Stimulated activated CD4-positive, alpha-beta T cell treated with anti-CD3 and anti-CD28 coated beads, TNF-alpha, amount 100 ng/mL, for 24 hours (primary cell): ENCODE measurements at regions not wholly inside any gene's neighbourhood (a gene's known extent, or its start where the extent isn't known, plus 50 kb on each side); places are given as distances from the start of the nearest gene placed in this dataset.

Source experiments
- DNase-seq, 3 experiments: peaks; one replicate each; pipeline ENCODE4 v3.0.0-alpha.2; 2020; ENCODE audit warnings: low read depth in 3 of 3

DNA sequence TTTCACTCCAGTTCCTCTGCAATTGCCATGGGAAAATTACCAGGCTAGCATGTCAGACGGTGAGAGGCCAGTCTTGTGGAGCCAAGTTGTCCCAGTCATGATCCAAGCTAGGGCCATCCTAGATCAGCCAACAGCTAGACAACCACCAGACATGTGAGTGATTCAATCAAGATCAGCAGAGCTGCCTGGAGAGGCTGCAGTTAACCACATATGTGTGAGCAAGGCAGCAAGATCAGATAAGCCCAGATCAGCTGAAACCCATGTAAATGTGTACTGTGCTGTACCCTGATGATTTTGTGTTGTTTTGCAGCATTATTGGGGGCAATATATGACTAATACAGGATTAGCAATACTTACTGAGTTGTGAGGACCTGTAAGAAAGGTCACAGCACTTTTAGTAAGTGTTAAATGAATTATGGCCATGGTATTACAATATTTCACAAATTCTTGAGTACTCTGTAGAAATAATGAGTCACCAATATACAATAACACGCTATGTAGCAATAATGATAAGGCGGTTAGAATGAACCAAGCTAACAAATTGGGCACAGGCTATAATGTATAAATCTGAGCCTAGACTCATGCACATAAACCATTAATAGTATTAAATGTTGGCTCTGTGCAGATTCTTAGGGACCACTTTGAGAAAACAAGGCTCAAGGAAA lies 91.4 kb downstream of the SUDS3 start:
- no peak for DNase-seq

GRCh38 chr12:118472940-118473339 lies 96.6 kb downstream of the SUDS3 start:
- no peak for DNase-seq

DNA sequence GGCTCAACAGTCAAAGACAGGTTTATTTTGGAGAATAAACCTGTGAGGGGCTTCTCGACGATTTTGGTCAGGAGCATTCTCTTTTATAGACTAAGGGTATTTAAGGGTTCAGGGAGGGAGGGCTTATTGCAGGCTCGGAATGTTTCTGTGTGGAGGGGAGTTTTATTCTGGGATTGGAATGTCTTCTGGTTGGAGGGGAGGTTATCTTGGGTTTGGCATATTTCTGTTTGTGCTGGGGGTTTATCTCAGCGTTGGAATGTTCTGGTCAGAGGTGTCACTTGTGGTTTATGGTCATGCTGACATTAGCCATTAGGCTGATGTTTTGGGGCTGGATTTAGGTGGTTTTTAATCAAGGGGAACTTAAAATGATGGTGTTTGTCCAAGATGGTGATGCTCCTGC lies 103.9 kb downstream of the SUDS3 start:
- DNase-seq: no peak

GRCh38 chr12:118488034-118488433 lies 111.7 kb downstream of the SUDS3 start:
- DNase-seq: no peak

DNA sequence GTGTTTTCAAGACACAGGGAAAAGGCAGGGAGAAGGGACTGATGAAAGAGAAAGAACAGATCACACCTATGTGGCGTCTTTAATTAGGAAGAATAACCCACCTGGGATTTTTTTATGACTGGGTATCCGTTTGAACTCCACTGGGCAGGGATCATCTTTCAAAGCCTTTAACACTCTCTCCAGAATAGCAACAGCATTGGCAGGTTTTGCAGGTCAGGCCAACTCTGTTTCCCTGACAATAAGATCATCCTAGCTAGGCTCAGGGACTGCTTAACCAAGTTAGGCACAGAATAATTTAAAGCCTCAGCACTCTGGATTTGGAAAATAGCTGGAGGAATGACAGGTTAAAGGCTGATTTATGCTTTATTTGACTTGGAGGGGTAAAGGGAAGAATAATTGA lies 117.6 kb downstream of the SUDS3 start:
- no peak for DNase-seq

DNA sequence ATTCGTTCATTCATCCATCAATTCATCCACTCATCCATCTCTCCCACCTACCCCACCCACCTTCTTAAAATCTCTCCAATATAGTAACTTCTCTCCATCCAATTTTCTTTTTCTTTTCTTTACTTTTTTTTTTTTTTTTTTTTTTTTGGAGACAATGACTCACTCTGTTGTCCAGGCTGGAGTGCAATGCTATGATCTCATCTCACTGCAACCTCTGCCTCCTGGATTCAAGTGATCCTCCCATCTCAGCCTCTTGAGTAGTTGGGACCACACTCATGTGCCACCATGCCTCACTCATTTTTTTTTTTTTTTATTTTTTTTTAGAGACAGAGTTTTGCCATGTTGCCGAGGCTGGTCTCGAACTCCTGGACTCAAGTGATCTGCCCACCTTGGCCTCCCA lies 118.4 kb downstream of the SUDS3 start:
- no peak for DNase-seq

DNA sequence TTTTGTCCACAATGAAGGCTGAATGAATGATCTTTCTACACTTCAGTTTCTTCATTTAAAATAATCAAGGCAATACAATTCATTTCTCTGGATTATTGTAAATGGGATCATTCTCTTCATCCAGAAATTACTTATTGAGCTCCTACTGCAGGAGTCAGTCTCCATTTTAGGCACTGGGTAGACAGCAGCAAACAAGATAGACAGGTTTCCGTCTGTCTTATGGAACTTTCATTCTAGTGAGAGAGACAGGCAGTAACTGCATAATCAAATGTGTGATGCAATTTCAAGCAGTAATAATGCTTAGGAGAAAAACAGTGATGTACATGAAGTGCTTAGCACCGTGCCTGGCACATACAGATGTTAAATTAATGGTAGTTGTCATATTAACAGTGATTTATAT lies 118.9 kb downstream of the SUDS3 start:
- no peak for DNase-seq

DNA sequence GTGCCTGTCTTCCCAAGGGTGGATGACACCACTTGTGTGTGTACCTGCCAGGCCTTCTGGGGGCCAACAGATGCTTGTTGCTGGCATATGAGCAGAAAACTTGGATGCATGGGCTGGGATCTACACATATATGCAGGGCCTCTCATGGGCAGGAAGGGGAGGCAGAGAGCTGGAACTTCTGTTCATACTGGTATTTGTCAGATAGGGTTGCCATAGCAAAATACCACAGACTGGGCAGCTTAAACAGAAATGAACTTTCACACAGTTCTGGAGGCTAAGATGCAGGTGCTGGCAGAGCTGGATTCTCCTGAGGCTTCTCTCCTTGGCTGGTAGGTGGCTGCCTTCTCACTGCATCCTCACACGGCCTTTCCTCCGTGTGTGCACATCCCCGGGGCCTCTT lies 121.8 kb downstream of the SUDS3 start:
- no peak for DNase-seq

- DNase-seq: no peak
Measured at GRCh38 chr12:118500299-118500698, 123.9 kb downstream of the SUDS3 start.

DNA sequence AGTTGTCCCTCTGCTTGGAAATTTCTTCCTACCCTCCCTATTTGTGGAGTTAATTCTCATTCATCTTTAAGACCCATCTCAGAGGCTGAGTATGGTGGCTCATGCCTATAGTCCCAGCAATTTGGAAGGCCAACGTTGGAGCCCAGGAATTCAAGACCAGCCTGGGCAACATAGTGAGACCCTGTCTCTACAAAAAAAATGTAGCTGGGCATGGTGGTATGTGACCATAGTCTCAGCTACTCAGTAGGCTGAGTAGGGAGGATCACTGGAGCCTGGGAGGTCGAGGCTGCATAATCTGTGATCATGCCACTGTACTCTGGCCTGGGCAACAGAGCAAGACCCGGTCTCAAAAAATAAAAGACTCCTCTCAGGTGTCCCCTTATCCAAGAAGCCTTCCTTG lies 125.1 kb downstream of the SUDS3 start:
- no peak for DNase-seq

DNA sequence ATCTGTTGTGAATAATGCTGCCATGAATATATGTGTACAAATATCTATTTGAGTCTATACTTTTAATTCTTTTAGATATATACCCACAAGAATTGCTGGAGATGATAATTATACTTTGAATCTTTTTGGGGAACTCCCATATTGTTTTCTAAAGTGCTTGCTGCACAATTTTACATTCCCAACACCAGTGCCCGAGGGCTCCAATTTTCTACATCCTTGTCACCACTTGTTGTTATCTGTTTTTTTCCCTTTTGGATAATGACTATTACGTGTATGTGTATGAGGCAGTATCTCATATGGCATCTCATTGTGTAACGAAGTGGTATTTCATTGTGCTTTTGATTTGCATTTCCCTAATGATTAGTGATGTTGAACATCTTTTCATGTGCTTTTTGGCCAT lies 127.1 kb downstream of the SUDS3 start:
- DNase-seq: no peak

- DNase-seq: no peak
Measured at GRCh38 chr12:118512669-118513068, 136.3 kb downstream of the SUDS3 start.

DNA sequence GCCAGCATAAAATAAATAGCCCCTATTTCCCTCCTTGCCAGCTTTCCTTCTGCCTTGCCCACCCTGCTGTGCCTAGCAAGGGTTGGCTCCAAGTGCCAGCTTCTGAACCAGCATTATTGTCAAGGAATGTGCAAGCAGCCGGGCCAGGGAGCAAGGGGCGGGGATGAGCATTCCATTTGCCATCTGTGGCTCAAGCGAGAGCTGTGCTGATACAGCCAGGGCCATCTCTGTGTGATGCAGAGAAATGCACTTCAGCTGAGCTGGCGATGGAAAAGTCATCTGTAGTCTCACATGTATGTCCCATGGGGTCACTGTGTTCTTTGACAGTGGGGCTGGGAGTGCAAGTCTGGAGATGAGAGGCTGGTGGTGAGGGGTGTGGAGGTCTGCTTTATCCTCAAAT lies 137.3 kb downstream of the SUDS3 start:
- DNase-seq: no peak

- no peak for DNase-seq
Measured at GRCh38 chr12:118514297-118514696, 137.9 kb downstream of the SUDS3 start.

DNA sequence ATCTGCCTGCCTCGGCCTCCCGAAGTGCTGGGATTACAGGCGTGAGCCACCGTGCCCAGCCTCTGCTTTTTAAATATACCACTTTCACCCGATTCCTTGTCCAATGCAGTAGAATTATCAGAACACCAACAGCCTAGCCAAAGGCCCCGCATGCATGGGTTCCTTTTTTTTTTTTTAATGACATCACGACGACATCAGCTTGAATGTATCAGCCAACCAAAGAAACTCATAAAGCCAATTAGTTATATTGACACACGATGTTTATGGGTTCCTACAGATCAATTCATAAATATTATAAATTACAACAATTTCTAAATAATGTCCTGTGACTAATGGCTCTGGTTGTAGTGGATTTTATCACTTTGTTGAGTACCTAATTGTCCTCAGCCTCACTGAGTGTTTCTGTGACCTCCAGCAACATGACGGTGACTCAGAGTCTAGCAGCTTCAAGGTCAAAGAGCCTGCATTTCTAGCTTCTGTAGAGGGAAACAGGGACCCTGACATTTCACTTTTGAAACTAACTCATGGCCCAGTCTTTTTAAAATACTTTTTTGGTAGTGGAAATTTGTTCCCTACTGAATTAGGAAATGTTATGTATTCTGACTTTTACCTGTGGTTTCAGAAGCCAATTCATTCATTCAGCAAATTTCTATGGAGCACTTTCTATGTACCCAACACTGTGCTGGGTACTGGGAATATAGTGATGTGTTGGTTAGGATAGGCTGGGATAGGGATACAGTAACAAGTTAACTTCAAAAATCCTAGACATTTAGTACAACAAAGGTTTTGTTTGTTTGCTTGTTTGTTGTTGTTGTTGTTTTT lies 144.1 kb downstream of the SUDS3 start:
- DNase-seq: no peak

DNA sequence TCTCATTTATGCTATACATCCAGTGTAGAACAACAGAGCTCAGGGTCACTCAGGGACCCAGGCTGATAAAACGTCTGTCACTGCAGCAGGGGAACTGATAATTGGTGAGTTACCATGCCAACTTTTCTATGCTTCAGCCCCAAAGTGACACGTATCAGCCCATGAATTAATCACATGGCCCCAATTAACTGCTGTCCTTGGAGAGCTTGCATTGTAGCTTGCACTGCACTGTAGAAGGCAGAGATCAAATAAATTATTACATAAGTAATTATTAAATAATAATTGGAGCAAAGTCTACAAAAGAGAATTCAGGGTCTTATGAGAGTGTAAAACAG lies 144.6 kb downstream of the SUDS3 start:
- no peak for DNase-seq

DNA sequence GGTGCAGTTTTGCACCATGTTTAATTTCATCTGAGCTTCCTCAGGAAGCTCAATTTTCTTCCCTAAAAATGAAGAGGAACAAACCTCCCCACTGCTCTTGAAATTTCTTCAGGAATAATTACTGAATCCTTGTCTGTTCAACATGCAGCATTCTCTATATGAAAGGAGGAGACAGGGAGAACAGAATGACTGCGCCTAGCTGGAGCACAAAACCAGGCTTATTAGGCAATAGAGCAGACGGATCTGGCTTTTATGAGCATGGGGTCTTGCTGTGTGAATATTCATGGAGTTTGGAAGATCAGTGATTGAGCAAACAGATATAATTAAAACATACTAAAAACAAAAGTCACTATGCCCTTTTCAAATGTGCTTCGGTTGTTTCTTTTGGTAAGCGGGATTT lies 148.1 kb downstream of the SUDS3 start:
- no peak for DNase-seq

DNA sequence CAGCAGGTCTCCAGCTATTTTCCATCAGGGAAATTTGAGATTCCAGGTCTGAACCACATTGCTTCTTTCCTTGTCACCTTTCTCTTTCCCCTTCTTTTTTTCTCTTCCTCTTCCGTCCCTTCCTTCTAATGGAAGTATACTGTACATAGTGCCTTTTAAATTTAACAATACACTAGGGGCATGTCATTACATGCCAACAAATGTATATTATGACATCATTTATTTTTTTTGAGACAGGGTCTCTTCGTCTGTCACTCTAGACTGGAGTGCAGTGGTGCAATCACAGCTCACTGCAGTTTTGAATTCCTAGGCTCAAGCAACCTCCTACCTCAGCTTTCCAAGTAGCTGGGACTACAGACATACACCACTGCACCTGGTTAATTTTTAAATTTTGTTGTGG lies 148.9 kb downstream of the SUDS3 start:
- DNase-seq: no peak

DNA sequence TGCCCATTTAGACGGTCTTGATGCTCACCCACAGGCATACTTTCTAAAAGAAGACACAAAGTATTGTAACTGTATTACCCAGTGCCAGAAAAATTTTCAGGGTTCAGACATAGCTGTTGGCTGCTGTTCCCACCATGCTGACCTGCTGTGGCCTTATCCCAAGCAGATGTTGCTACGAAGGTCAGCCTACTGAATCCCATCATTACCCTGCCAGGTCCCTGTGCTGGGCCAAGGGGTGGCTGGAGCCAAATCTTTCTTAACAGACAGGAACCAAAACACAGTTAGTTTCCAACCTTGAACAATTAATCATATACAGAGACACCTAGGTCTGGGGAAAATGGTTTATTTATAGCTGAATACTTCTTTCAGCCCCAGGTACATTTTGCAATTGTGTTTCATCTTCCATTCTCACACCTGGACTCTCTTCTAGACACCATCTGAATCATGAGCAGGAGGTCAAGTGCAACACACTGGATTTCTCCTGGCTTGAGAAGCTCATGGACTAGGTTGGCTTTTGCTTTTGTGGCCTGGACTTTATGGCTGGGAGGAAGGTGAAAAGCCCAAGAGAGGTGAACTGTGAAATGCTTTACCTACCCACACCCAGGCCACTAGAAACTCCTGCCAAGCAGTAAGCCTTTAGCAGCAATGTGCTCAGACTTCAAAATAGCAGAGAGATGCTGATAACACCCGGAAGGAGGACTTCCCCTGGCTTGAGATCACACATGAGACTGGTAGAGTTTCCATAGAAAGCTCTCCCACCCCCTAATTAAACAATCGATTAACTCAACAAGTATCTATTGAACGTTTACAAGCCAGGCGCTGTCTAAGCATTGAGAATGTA lies 150.1 kb downstream of the SUDS3 start:
- no peak for DNase-seq

- DNase-seq: no peak
Measured at GRCh38 chr12:118527310-118527709, 151.0 kb downstream of the SUDS3 start.

GRCh38 chr12:118528625-118529024 lies 152.3 kb downstream of the SUDS3 start:
- DNase-seq: no peak

GRCh38 chr12:118534003-118534402 lies 157.6 kb downstream of the SUDS3 start:
- DNase-seq: no peak
